ENCODE measurements at regions not wholly inside any gene's neighbourhood (a gene's known extent, or its start where the extent isn't known, plus 50 kb on each side); places are given as distances from the start of the nearest gene placed in this dataset.

DNA sequence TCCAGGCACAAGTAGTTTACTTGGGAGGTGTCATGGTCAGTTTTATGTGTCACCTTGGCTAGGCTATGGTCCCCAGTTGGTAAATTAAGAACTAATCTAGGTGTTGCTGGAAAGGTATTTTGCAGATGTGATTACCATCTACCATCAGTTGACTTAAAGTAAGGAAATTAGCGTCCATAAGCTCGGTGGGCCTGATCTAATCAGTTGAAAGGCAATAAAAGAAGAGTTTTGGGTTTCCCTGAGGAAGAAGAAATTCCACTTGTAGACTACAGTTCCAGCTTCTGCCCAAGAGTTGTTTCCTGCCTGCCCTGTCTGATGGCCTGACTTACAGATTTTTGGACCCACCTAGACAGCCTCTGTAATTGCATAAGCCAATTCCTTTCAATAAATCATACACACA, 438.7 kb upstream of the PROK2 start:
- intact Hi-C loops (cut with micrococcal nuclease) = no loop called here

DNA sequence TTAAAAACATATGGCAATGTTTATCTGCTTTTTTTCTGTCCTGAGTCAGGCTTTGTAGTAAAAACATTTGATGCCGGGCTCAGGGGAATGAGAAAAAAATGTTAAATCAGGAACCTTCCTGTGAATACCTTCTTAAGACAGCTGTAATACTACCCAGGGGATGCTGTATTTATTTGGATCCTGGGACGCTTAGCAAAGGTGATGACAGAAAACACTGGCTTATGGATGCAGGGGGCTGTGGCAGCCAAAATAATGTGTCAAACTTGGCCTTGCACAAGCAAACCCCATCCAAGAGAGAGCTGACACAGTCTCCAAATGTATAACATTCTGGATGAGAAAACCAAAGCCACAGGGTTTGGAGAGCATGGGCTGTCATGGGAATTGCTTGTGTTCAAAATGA, 438.2 kb upstream of the PROK2 start:
- intact Hi-C loops (cut with micrococcal nuclease) = no loop called here
- TF ChIP-seq, protein P1, sequence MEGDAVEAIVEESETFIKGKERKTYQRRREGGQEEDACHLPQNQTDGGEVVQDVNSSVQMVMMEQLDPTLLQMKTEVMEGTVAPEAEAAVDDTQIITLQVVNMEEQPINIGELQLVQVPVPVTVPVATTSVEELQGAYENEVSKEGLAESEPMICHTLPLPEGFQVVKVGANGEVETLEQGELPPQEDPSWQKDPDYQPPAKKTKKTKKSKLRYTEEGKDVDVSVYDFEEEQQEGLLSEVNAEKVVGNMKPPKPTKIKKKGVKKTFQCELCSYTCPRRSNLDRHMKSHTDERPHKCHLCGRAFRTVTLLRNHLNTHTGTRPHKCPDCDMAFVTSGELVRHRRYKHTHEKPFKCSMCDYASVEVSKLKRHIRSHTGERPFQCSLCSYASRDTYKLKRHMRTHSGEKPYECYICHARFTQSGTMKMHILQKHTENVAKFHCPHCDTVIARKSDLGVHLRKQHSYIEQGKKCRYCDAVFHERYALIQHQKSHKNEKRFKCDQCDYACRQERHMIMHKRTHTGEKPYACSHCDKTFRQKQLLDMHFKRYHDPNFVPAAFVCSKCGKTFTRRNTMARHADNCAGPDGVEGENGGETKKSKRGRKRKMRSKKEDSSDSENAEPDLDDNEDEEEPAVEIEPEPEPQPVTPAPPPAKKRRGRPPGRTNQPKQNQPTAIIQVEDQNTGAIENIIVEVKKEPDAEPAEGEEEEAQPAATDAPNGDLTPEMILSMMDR (IDR thresholded peaks at IDR 0.05) = no peak
- no peak overlapping the region for H3K27ac Mint-ChIP-seq
- ATAC-seq (ENCODE audit: low read depth) = no peak
- no peak for DNase-seq
- peaks cover 3% of the 10 kb centered on the region for H3K4me1 Mint-ChIP-seq
- peaks cover 8% of the 10 kb centered on the region for H3K36me3 Mint-ChIP-seq (ENCODE audit: low read depth)
- no peak overlapping the region for H3K4me3 Mint-ChIP-seq
- peaks cover 1% of the 10 kb centered on the region for H3K27me3 Mint-ChIP-seq
- ChIA-PET CTCF (no interaction called here), POLR2A (no interaction called here)
- H3K9me3 Mint-ChIP-seq = peaks cover 19% of the 10 kb centered on the region

More for the DNA sequence above, 438.7 kb upstream of the PROK2 start:
- DNase-seq (no peak), ATAC-seq (ENCODE audit: low read depth) (no peak)
- H3K27me3 Mint-ChIP-seq = no peaks in the 10 kb centered on the region
- TF ChIP-seq, protein P1 (IDR thresholded peaks at IDR 0.05) = no peak
- CTCF ChIA-PET = no interaction called here
- POLR2A ChIA-PET = no interaction called here
- H3K4me3 Mint-ChIP-seq = no peak overlapping the region
- H3K27ac Mint-ChIP-seq = no peak overlapping the region
- H3K4me1 Mint-ChIP-seq = peaks cover 3% of the 10 kb centered on the region
- peaks cover 19% of the 10 kb centered on the region for H3K9me3 Mint-ChIP-seq
- peaks cover 8% of the 10 kb centered on the region for H3K36me3 Mint-ChIP-seq (ENCODE audit: low read depth)

DNA sequence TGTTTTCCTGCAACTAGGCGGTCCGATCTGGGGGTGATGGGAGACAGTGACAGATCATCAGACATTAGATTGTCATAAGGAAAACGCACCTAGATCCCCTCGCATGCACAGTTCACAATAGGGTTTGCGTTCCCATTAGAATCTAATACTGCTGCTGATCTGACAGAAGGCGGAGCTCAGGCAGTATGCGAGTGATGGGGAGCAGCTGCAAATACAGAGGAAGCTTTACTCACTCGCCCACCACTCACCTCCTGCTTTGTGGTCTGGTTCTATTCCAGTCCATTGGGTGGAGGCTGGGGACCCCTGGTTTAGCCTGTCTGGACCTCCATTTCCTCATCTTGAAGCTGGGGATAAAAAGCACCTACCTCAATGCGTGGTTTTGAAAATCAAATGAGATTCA, 437.5 kb upstream of the PROK2 start:
- no peak overlapping the region for H3K4me3 Mint-ChIP-seq
- peaks cover 8% of the 10 kb centered on the region for H3K36me3 Mint-ChIP-seq (ENCODE audit: low read depth)

DNA sequence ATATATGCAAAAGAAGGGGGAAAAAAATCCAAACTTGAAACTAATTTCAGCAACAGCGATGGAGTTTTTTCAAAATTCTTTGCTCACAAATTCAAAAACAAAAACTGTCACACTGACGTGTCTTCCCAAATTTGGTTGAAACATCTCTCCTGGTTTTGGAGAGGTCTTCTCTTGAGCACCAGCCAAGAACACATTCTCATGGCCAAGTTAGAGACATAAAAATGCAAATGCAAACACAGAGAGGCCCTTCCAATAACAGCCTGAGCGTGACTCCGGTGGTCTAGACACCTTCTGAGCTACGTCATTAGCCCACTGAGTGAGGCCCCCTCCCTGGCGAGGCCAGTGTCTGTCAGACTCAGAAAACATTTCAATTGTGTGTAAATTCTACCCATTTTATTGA, 436.0 kb upstream of the PROK2 start:
- DNase-seq = no peak
- H3K27ac Mint-ChIP-seq = no peak overlapping the region
- CTCF ChIA-PET = no interaction called here
- ATAC-seq (ENCODE audit: low read depth) = no peak
- POLR2A ChIA-PET = no interaction called here
- intact Hi-C loops (cut with micrococcal nuclease) = no loop called here
- H3K4me1 Mint-ChIP-seq = no peaks in the 10 kb centered on the region
- TF ChIP-seq, protein P1 (IDR thresholded peaks at IDR 0.05) = no peak
- H3K27me3 Mint-ChIP-seq = peaks cover 2% of the 10 kb centered on the region
- peaks cover 14% of the 10 kb centered on the region for H3K9me3 Mint-ChIP-seq
- peaks cover 6% of the 10 kb centered on the region for H3K36me3 Mint-ChIP-seq (ENCODE audit: low read depth)
- no peak overlapping the region for H3K4me3 Mint-ChIP-seq

More for the DNA sequence above, 437.5 kb upstream of the PROK2 start:
- Mint-ChIP-seq H3K27me3 (peaks cover 2% of the 10 kb centered on the region), H3K9me3 (peaks cover 19% of the 10 kb centered on the region), H3K27ac (no peak overlapping the region), H3K4me1 (no peaks in the 10 kb centered on the region)
- ATAC-seq (ENCODE audit: low read depth) (no peak), DNase-seq (no peak)
- TF ChIP-seq, protein P1 (IDR thresholded peaks at IDR 0.05) = no peak
- ChIA-PET POLR2A (no interaction called here), CTCF (no interaction called here)
- intact Hi-C loops (cut with micrococcal nuclease) = no loop called here

DNA sequence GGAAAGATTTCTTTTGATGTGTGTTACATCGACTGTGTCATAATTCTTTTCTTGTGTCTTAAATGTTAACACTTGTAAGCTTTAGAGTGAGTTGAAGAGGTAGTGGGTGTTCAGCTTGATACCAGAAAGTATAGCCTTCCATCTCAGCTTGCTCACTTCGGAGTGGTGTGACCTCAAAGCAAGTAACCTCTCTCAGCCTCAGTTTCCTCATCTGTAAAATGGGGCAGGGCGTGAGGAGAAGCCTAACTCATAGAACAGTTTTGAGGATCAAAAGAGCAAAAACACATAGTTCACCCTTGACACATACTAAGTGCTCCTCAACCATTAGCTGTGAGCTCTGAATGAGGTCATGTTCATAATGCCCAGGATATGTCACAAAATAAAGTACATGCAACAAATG, 434.8 kb upstream of the PROK2 start:
- H3K9me3 Mint-ChIP-seq = peaks cover 3% of the 10 kb centered on the region
- TF ChIP-seq, protein P1 (IDR thresholded peaks at IDR 0.05) = no peak
- ATAC-seq (ENCODE audit: low read depth) (no peak), DNase-seq (no peak)
- H3K4me1 Mint-ChIP-seq = no peaks in the 10 kb centered on the region
- ChIA-PET CTCF (no interaction called here), POLR2A (no interaction called here)
- H3K36me3 Mint-ChIP-seq (ENCODE audit: low read depth) = no peaks in the 10 kb centered on the region
- H3K4me3 Mint-ChIP-seq = no peak overlapping the region
- no peak overlapping the region for H3K27ac Mint-ChIP-seq
- intact Hi-C loops (cut with micrococcal nuclease) = no loop called here
- H3K27me3 Mint-ChIP-seq = peaks cover 2% of the 10 kb centered on the region
